ENCODE measurements at regions not wholly inside any gene's neighbourhood (a gene's known extent, or its start where the extent isn't known, plus 50 kb on each side); places are given as distances from the start of the nearest gene placed in this dataset.
A peak's percentile ranks its signal among the peaks of the same experiment; 100 is the strongest.

DNA sequence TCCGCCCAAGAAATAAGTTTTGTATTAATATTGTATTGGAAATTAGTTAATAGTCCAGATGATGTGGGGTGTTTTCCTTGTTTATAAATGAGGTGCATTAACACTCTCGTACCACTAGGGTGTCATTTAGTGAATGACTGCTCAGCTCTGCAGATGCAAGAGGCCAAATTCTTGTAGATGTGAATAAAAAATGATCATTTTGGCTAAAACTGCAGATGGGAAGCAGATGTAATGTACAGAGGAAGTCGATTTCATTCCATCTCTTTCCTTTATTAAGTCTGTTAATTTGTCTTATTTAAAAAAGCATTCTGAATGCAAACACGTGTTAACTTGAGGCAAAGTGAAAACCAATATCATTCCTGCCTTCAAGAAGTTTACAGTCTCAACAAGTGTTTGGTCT is 108.1 kb downstream of the DHX15 start:
- peak; percentile 47 for DNase-seq (ENCODE audit: low read depth in 2 of 2)
- no peak overlapping the region for H3K4me3 ChIP-seq (replicated peaks in 1 of 2; ENCODE audit: low read depth in 2 of 2, low read length in 2 of 2)
- TF ChIP-seq, protein P1, sequence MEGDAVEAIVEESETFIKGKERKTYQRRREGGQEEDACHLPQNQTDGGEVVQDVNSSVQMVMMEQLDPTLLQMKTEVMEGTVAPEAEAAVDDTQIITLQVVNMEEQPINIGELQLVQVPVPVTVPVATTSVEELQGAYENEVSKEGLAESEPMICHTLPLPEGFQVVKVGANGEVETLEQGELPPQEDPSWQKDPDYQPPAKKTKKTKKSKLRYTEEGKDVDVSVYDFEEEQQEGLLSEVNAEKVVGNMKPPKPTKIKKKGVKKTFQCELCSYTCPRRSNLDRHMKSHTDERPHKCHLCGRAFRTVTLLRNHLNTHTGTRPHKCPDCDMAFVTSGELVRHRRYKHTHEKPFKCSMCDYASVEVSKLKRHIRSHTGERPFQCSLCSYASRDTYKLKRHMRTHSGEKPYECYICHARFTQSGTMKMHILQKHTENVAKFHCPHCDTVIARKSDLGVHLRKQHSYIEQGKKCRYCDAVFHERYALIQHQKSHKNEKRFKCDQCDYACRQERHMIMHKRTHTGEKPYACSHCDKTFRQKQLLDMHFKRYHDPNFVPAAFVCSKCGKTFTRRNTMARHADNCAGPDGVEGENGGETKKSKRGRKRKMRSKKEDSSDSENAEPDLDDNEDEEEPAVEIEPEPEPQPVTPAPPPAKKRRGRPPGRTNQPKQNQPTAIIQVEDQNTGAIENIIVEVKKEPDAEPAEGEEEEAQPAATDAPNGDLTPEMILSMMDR (IDR thresholded peaks at IDR 0.05; ENCODE audit: low read depth, low read length) = peak; percentile 55

DNA sequence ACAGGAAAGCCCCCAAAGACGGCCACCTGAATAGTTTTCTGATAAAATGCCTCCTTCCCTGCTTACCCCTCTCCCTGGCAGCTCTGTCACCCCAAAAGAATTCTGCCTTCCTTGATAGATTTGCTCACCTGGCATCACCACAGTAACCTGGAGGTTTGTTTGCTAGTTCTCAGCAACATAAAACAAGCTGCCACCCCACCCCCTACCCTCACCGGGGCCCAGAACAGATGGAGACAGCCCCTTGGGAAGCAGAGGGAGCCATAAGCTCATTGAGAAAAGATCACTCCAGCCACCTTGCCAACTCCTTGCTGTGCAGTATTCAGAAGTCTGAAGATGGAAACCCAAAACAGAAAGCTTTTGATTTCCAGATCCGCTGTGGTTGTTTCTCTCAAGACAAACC is 108.6 kb downstream of the DHX15 start:
- TF ChIP-seq, protein P1 (IDR thresholded peaks at IDR 0.05; ENCODE audit: low read depth, low read length) = no peak
- no peak overlapping the region for H3K4me3 ChIP-seq (replicated peaks in 1 of 2; ENCODE audit: low read depth in 2 of 2, low read length in 2 of 2)
- no peak for DNase-seq (ENCODE audit: low read depth in 2 of 2)

DNA sequence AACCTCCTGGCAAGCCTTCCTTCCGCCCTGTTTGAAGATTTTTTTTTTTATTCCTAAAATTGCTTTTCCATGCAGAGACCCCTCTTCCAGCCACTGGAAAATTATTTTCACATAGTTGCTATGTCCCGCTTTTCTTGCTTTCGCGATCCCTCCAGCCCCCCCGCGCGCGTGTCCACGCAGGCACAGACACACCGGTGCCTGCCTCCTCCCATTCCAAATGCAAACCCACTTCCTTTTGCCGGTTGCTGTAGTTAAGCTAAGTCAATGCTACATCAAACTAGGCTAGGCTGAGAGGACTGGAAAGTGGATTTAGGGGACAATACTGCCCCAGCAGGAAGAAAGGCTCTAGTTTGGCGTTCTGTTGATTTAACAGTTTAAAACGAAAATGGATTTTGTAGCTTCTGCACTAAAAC is 111.0 kb downstream of the DHX15 start:
- DNase-seq (ENCODE audit: low read depth in 2 of 2) = peak; percentile 39 to 42
- TF ChIP-seq, protein P1 (IDR thresholded peaks at IDR 0.05; ENCODE audit: low read depth, low read length) = no peak
- peak overlapping the region; percentile 61 to 66 for H3K4me3 ChIP-seq (replicated peaks in 1 of 2; ENCODE audit: low read depth in 2 of 2, low read length in 2 of 2)

DNA sequence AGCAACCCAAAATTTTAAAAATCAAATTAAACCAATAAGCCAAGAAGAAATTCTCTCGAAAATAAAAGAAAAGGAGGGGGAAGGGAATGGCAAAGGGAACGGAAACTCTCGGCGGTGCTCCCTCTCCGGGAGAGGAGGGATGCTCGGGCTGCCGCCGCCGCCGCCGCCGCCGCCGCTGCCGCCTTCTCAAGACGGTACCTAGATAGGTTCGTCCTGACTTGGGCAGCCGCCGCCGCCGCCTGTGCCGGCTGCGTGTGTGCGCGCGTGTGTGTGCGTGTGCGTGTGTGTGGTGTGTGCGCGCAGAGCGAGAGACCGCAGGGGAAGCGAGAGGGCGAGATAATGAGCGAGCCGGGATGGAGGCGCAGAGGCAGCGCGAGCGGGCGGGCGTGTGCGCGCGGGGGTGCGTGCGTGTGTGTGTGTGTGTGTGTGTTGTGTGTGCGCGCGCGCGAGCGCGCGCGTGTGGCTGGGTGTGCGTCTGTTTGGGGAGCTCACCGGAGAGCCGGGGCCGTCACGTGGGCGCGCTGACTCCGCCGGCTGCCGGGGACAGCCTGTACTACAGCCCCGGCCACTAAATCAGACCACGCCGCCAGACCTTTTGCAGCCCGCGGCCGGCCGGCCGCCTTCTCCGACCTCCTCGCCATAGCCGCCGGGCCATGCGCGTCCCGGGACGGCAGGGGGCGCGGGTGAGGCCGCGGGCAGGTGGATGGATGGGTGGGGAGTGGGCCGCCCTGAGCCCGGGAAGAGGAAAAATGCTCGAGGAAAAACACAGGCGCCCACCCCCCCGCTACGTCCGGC is 111.6 kb downstream of the DHX15 start:
- DNase-seq (ENCODE audit: low read depth in 2 of 2) = peak; percentile 79 to 86
- peak overlapping the region; percentile 61 to 66 for H3K4me3 ChIP-seq (replicated peaks in 1 of 2; ENCODE audit: low read depth in 2 of 2, low read length in 2 of 2)
- TF ChIP-seq, protein P1 (IDR thresholded peaks at IDR 0.05; ENCODE audit: low read depth, low read length) = peak; percentile 55

DNA sequence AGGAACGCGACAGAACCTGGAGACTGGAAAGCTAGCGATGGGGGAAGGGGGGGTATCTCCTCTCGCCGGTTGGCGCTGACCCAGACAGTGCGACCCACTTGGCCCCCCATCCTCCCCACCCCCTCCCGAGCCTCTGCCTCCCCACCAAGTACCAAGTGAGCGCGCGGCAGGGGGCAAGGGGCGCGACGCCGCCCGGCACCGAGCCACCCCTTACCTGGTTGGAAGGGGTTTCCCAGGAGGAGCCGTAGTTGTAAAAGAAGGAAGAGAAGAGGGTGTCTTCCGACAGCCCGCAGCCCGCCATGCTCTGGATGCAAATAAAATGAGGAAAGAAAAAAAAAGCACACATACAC is 112.2 kb downstream of the DHX15 start:
- TF ChIP-seq, protein P1 (IDR thresholded peaks at IDR 0.05; ENCODE audit: low read depth, low read length) = no peak
- H3K4me3 ChIP-seq (replicated peaks in 1 of 2; ENCODE audit: low read depth in 2 of 2, low read length in 2 of 2) = peak overlapping the region; percentile 61 to 66
- no peak for DNase-seq (ENCODE audit: low read depth in 2 of 2)

DNA sequence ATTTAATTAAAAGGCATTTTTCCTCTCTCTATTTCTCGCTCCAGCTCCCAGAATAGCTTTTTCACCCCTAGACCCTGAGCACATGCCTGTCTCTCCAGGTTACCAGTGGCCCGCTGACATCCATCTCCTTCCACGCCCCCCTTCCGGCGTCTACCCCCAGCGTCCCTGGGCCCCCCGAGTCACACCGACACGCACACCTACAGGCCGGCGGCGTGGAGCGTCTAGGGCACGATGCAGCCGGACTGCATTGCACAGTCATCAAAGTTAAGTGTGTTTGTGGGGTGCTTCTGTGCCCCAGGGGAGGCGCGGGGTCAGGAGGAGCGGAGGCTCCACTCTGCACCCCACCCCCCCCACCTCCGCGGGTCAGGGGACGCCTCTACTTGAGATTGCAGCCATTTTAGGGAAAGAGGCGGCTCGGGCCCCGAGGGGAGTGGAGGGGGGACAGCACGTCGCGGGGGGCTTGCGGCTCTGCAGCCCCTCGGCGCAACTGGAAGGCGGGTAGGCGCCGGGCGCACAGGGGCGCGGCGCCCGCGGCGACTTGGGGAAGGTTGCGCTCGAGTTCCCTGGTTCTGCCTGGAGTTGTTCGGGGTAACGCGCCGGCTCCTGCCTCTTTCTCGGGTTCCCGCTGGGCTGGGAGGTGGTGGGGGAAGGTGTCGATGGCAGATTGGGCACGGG is 112.7 kb downstream of the DHX15 start:
- TF ChIP-seq, protein P1 (IDR thresholded peaks at IDR 0.05; ENCODE audit: low read depth, low read length) = no peak
- peak overlapping the region; percentile 61 to 66 for H3K4me3 ChIP-seq (replicated peaks in 1 of 2; ENCODE audit: low read depth in 2 of 2, low read length in 2 of 2)
- peak; percentile 7 to 13 for DNase-seq (ENCODE audit: low read depth in 2 of 2)

All from cardiac fibroblast (primary cell).